Activated naive CD4-positive, alpha-beta T cell treated with anti-CD3 and anti-CD28 coated beads, Interleukin-2, amount 50 U/mL, for 24 hours (primary cell): ENCODE measurements at regions not wholly inside any gene's neighbourhood (a gene's known extent, or its start where the extent isn't known, plus 50 kb on each side); places are given as distances from the start of the nearest gene placed in this dataset.

Experiments
- H3K27ac Mint-ChIP-seq: one replicate; pipeline ENCODE4 v1.8.0; 2021; ENCODE audit warnings: mild to moderate bottlenecking, mixed read lengths
- H3K27me3 Mint-ChIP-seq: one replicate; pipeline ENCODE4 v1.8.0; 2021; ENCODE audit warnings: mixed read lengths
- H3K36me3 Mint-ChIP-seq: one replicate; pipeline ENCODE4 v1.8.0; 2021; ENCODE audit warnings: mixed read lengths
- H3K4me1 Mint-ChIP-seq: one replicate; pipeline ENCODE4 v1.8.0; 2021; ENCODE audit warnings: mixed read lengths
- H3K4me3 Mint-ChIP-seq: one replicate; pipeline ENCODE4 v1.8.0; 2021; ENCODE audit warnings: mild to moderate bottlenecking, mixed read lengths
- H3K9me3 Mint-ChIP-seq: one replicate; pipeline ENCODE4 v1.8.0; 2021; ENCODE audit warnings: mixed read lengths

GRCh38 chr6:12436224-12436623 lies 146.1 kb downstream of the EDN1 start:
- H3K36me3 Mint-ChIP-seq, result no peaks in the 10 kb centered on the region
- H3K27ac Mint-ChIP-seq, result no peak overlapping the region
- no peaks in the 10 kb centered on the region for H3K4me1 Mint-ChIP-seq
- peaks cover 4% of the 10 kb centered on the region for H3K27me3 Mint-ChIP-seq
- H3K4me3 Mint-ChIP-seq, result no peak overlapping the region
- H3K9me3 Mint-ChIP-seq, result peaks cover 12% of the 10 kb centered on the region

DNA sequence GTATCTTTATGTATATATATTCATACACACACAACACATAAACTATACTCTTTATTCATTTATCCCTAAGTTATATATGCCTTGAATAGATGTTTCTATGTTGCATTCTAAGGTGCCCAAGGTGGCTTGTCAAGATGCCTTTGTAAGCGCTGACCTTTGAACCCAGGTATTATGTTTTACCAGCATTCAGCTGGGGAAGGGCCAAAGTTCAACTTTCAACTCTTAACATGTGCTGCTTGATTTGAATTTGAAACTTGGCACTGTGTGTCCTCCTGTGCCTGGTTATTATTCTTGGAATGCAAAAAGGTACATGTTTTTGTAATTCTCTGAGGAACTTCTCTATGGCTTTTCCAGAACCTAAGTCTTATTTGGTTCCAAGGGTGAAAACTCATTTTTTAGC lies 146.5 kb downstream of the EDN1 start:
- Mint-ChIP-seq H3K27ac (no peak overlapping the region), H3K27me3 (peaks cover 4% of the 10 kb centered on the region), H3K9me3 (peaks cover 12% of the 10 kb centered on the region), H3K4me1 (no peaks in the 10 kb centered on the region), H3K36me3 (no peaks in the 10 kb centered on the region), H3K4me3 (no peak overlapping the region)

DNA sequence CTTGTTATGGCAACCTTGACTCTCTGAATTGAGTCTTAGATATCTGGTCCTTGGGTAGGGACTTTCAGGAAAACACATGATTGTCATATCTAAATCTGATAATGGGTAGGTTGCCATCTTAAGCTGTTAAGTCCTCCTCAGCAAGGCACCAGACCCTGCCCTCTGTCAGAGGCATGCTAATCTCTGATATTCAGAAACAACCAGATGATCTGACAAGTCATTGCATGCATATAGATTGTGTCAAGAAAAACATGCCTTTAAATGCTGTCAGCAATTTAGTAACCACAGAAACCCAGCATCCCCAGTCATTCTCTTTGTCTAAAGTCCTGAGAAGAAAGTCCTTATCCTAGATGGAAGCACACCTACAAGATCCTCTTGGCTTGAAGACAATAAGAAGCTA lies 149.1 kb downstream of the EDN1 start:
- no peaks in the 10 kb centered on the region for H3K36me3 Mint-ChIP-seq
- H3K27me3 Mint-ChIP-seq, result peaks cover 7% of the 10 kb centered on the region
- no peaks in the 10 kb centered on the region for H3K4me1 Mint-ChIP-seq
- H3K27ac Mint-ChIP-seq, result no peak overlapping the region
- H3K9me3 Mint-ChIP-seq, result peaks cover 4% of the 10 kb centered on the region
- H3K4me3 Mint-ChIP-seq, result no peak overlapping the region

DNA sequence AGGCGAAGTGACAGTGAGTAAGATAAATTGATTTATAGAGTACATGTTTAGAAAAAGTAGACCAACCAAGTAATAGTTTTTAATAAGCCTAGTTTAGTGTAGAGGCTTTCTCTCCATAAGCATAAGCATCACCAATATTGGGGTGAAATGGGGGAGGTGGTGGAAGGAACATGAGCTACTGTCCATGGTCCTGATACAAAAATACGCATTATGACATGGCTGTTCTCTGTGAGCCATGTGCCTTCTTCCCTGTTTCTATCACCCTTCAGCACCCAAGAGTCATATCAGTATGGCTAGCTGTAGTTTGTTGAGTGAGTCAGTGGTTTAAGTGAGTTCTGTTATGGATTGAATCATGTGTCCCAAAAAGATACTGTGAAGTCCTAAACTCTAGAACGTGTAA lies 150.8 kb downstream of the EDN1 start:
- Mint-ChIP-seq H3K36me3 (no peaks in the 10 kb centered on the region), H3K4me3 (no peak overlapping the region), H3K27ac (no peak overlapping the region), H3K27me3 (peaks cover 10% of the 10 kb centered on the region), H3K9me3 (peaks cover 4% of the 10 kb centered on the region), H3K4me1 (no peaks in the 10 kb centered on the region)

DNA sequence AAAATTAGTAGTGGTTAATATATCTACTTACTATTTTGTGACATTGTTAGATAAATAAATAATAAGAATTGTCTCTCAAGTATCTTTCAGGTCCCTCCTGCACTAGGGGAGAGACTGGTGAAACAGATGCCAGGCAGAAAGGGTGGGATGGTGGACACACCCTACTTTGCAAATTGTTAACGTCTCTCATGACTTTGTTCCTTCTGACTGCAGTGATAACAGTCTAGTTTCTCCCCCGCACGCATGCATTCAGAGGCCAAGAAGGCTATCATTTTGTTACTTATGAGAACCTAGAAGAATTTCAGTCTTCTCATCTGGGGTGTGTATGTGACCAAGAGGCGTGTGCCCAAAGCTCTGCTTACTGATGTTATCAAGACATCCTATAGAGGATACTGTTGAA lies 152.3 kb downstream of the EDN1 start:
- Mint-ChIP-seq H3K27ac (no peak overlapping the region), H3K36me3 (no peaks in the 10 kb centered on the region), H3K4me1 (no peaks in the 10 kb centered on the region), H3K4me3 (no peak overlapping the region), H3K27me3 (peaks cover 10% of the 10 kb centered on the region), H3K9me3 (peaks cover 4% of the 10 kb centered on the region)

GRCh38 chr6:12446394-12446793 lies 156.2 kb downstream of the EDN1 start:
- no peak overlapping the region for H3K4me3 Mint-ChIP-seq
- no peaks in the 10 kb centered on the region for H3K4me1 Mint-ChIP-seq
- peaks cover 8% of the 10 kb centered on the region for H3K27me3 Mint-ChIP-seq
- no peak overlapping the region for H3K27ac Mint-ChIP-seq
- H3K36me3 Mint-ChIP-seq, result no peaks in the 10 kb centered on the region
- peaks cover 5% of the 10 kb centered on the region for H3K9me3 Mint-ChIP-seq

- Mint-ChIP-seq H3K4me3 (no peak overlapping the region), H3K27ac (no peak overlapping the region), H3K9me3 (peaks cover 15% of the 10 kb centered on the region), H3K36me3 (no peaks in the 10 kb centered on the region), H3K27me3 (peaks cover 5% of the 10 kb centered on the region), H3K4me1 (no peaks in the 10 kb centered on the region)
Measured at GRCh38 chr6:12449447-12449846, 159.3 kb downstream of the EDN1 start.

DNA sequence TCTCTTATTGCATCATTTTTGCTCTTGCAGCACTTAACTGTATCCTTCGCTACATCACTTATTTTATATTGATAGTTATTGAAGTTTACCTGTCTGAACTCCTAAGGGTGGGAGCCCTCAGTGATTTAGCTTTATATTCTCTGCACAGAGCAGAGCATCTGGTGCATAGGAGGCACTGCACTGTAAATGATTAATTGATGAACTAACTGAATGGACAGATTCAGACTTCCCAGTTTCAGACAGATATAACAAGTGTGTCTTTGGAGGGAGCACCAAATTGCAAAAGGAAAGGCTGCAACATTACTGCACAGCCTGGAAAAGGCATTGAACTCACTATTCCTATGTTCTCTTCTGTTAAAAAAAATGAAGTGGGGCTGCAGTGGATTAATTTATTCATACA lies 160.3 kb downstream of the EDN1 start:
- Mint-ChIP-seq H3K4me3 (no peak overlapping the region), H3K4me1 (no peaks in the 10 kb centered on the region), H3K36me3 (no peaks in the 10 kb centered on the region), H3K27me3 (peaks cover 3% of the 10 kb centered on the region), H3K9me3 (peaks cover 19% of the 10 kb centered on the region), H3K27ac (no peak overlapping the region)

DNA sequence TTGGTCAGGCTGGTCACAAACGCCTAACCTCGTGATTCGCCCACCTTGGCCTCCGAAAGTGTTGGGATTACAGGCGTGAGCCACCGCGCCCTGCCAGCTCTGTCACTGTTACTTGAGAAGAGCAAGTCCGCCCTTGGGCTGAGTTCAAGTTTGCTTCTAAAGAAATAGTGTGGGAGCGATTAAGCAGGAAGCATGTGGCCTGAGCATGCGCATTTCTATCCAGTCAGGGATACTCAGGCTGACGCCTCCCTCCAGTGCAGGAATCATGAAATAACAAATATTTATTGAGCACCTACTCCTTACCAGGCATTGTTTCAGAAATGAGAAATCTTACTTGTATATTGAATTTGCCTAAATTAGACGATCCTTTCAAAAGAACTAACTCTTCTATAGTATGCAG lies 166.2 kb downstream of the EDN1 start:
- Mint-ChIP-seq H3K27ac (no peak overlapping the region), H3K9me3 (peaks cover 14% of the 10 kb centered on the region)

GRCh38 chr6:12457094-12457493 lies 166.9 kb downstream of the EDN1 start:
- H3K27me3 Mint-ChIP-seq, result peaks cover 4% of the 10 kb centered on the region
- no peak overlapping the region for H3K4me3 Mint-ChIP-seq
- no peak overlapping the region for H3K27ac Mint-ChIP-seq
- H3K4me1 Mint-ChIP-seq, result no peaks in the 10 kb centered on the region
- no peaks in the 10 kb centered on the region for H3K36me3 Mint-ChIP-seq
- H3K9me3 Mint-ChIP-seq, result peaks cover 14% of the 10 kb centered on the region

More for the DNA sequence above, 166.2 kb downstream of the EDN1 start:
- Mint-ChIP-seq H3K4me3 (no peak overlapping the region), H3K4me1 (no peaks in the 10 kb centered on the region), H3K36me3 (no peaks in the 10 kb centered on the region), H3K27me3 (peaks cover 4% of the 10 kb centered on the region)

DNA sequence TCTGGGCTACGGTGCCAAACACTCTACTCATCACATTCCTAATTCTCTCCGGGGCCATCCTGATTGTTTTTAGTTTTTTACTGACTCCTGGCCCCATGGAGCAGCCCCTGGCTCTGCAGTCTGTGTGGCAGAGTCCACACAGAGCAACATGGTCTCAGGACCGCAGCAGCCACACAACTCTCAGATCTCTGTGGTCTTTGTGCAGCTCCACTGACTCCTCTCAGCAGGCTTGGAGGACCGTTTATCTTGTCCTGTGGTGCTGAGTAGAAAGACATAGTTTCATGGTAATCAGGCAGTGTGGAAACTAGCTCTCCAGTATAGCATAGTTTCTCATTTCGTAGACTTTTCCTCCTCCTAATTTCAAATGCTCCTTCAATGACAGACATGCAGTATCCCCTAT lies 168.4 kb downstream of the EDN1 start:
- Mint-ChIP-seq H3K9me3 (peaks cover 9% of the 10 kb centered on the region), H3K4me1 (no peaks in the 10 kb centered on the region), H3K4me3 (no peak overlapping the region), H3K27ac (no peak overlapping the region), H3K36me3 (no peaks in the 10 kb centered on the region), H3K27me3 (peaks cover 5% of the 10 kb centered on the region)

GRCh38 chr6:12459945-12460661 lies 169.9 kb downstream of the EDN1 start:
- Mint-ChIP-seq H3K36me3 (no peaks in the 10 kb centered on the region), H3K27ac (no peak overlapping the region), H3K4me3 (no peak overlapping the region), H3K9me3 (no peaks in the 10 kb centered on the region), H3K27me3 (peaks cover 6% of the 10 kb centered on the region), H3K4me1 (no peaks in the 10 kb centered on the region)

DNA sequence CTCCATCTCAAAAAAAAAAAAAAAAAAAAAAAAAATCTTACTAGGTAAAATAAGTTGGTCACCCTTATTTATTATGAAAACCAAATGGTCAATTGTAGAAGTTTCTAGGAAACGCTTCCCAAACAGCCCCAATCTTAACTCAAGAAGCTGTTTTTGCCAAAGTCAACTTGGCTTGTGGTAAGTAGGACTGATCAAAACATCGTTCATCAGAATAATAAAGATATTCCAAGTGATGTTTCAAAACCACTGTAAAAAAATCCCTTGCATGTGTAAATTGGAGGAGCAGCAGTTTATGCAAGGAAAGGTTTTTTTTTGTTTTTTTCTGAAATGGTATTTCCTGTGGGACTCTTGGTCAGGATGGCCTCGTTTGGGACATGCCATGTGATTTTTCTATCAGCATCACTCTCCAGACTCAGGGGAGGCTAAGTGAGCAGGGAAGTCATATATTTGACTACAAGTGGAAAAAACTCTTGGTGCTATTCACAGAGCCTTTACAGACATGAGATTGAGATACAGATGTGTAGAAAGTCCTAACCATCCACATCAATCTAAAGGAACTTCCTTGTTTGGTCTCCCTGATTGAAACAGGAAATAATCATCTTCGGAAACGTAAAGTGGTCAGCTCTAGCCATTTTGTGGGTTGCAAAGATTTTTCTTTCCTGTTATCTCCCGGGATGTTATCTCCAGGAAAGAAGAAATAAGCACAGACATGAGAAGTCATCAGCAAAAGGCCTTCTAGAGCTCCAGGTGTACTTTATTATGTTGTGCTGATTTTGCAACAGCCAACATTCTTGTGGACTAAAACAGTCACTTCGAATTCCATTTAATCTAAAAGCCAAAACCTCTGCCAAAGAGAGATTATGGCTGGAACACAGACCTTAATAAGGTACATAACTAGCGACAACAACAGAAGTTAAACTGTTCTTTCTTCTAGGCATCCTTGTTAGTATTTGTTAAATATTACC lies 177.8 kb downstream of the EDN1 start:
- Mint-ChIP-seq H3K36me3 (no peaks in the 10 kb centered on the region), H3K27me3 (peaks cover 13% of the 10 kb centered on the region), H3K27ac (no peak overlapping the region), H3K4me1 (no peaks in the 10 kb centered on the region), H3K9me3 (no peaks in the 10 kb centered on the region), H3K4me3 (no peak overlapping the region)

GRCh38 chr6:12472601-12473038 lies 182.5 kb downstream of the EDN1 start:
- H3K36me3 Mint-ChIP-seq, result no peaks in the 10 kb centered on the region
- no peak overlapping the region for H3K27ac Mint-ChIP-seq
- H3K4me3 Mint-ChIP-seq, result no peak overlapping the region
- H3K9me3 Mint-ChIP-seq, result no peaks in the 10 kb centered on the region
- H3K4me1 Mint-ChIP-seq, result no peaks in the 10 kb centered on the region
- H3K27me3 Mint-ChIP-seq, result peaks cover 11% of the 10 kb centered on the region

GRCh38 chr6:12473494-12473893 lies 183.3 kb downstream of the EDN1 start:
- no peaks in the 10 kb centered on the region for H3K9me3 Mint-ChIP-seq
- no peaks in the 10 kb centered on the region for H3K36me3 Mint-ChIP-seq
- H3K4me3 Mint-ChIP-seq, result no peak overlapping the region
- no peak overlapping the region for H3K27ac Mint-ChIP-seq
- peaks cover 11% of the 10 kb centered on the region for H3K27me3 Mint-ChIP-seq
- H3K4me1 Mint-ChIP-seq, result no peaks in the 10 kb centered on the region
